HG03108 (cell line): ENCODE measurements at regions not wholly inside any gene's neighbourhood (a gene's known extent, or its start where the extent isn't known, plus 50 kb on each side); places are given as distances from the start of the nearest gene placed in this dataset.
"Not testable (repeated sequence)": the region's sequence is repeated elsewhere in the genome, so short reads cannot be mapped to it uniquely, and the experiment has no call there.

Source experiments
- ATAC-seq: cut with Tn5 transposase; IDR thresholded peaks from one replicate; pipeline ENCODE4 v1.9.1; 2021; ENCODE audit warnings: moderate library complexity; ENCODE audit not compliant: unreplicated experiment

- peak; percentile 13 for ATAC-seq
Measured at GRCh38 chr1:161454865-161455707, 50.2 kb upstream of the FCGR2A start.

- peak; percentile 67 for ATAC-seq
Measured at GRCh38 chr1:161453950-161454864, 51.0 kb upstream of the FCGR2A start.

- ATAC-seq: not testable (repeated sequence)
Measured at GRCh38 chr1:161451698-161452348, 53.4 kb upstream of the FCGR2A start.

GRCh38 chr1:161447760-161448332 is 57.4 kb upstream of the FCGR2A start:
- not testable (repeated sequence) for ATAC-seq

GRCh38 chr1:161447040-161447759 is 58.1 kb upstream of the FCGR2A start:
- peak; percentile 44 for ATAC-seq

GRCh38 chr1:161444725-161445124 is 60.5 kb upstream of the FCGR2A start:
- ATAC-seq: not testable (repeated sequence)

- not testable (repeated sequence) for ATAC-seq
Measured at GRCh38 chr1:161444255-161444654, 61.0 kb upstream of the FCGR2A start.

GRCh38 chr1:161440312-161440894 is 64.9 kb upstream of the FCGR2A start:
- ATAC-seq: no peak

GRCh38 chr1:161439280-161440232 is 65.7 kb upstream of the FCGR2A start:
- ATAC-seq: no peak

- not testable (repeated sequence) for ATAC-seq
Measured at GRCh38 chr1:161433191-161433590, 65.5 kb upstream of the CFAP126 start.

- no peak for ATAC-seq
Measured at GRCh38 chr1:161432091-161432490, 64.4 kb upstream of the CFAP126 start.

- no peak for ATAC-seq
Measured at GRCh38 chr1:161427733-161428516, 60.2 kb upstream of the CFAP126 start.

GRCh38 chr1:161422914-161423313 is 55.2 kb upstream of the CFAP126 start:
- ATAC-seq: not testable (repeated sequence)

GRCh38 chr1:161421456-161421855 is 53.8 kb upstream of the CFAP126 start:
- ATAC-seq: no peak

- ATAC-seq: no peak
Measured at GRCh38 chr1:161420763-161421455, 53.2 kb upstream of the CFAP126 start.

GRCh38 chr1:161417536-161417935 is 49.9 kb upstream of the CFAP126 start:
- ATAC-seq: not testable (repeated sequence)
